Head of caudate nucleus (tissue), 42 donors: ENCODE measurements at regions not wholly inside any gene's neighbourhood (a gene's known extent, or its start where the extent isn't known, plus 50 kb on each side); places are given as distances from the start of the nearest gene placed in this dataset.
A peak's percentile ranks its signal among the peaks of the same experiment; 100 is the strongest.

ENCODE experiments used
- DNase-seq, 42 donors: peaks; one replicate each; pipeline versions ENCODE4 v3.0.0 to v3.0.0-alpha.2; 2020 to 2021; ENCODE audit warnings: mixed read lengths in 7 of 42
- intact Hi-C: fragments of 100-400 bp; cut with DNase I; formaldehyde crosslinking; loops from one replicate; pipeline ENCODE4 v1.15.0; 2022

- DNase-seq: peak in 1 of 42 donors; percentile 6
- intact Hi-C loops: no loop called here
Observed at GRCh38 chr9:93818827-93819472, 136.2 kb downstream of the BARX1 start.

- DNase-seq: no peak
- intact Hi-C loops: no loop called here
Observed at GRCh38 chr9:93818237-93818636, 136.9 kb downstream of the BARX1 start.

- intact Hi-C loops: no loop called here
- DNase-seq: peak in 1 of 42 donors; percentile 32
Observed at GRCh38 chr9:93815677-93816076, 139.5 kb downstream of the BARX1 start.

GRCh38 chr9:93815135-93815534, 140.0 kb downstream of the BARX1 start:
- peak in 1 of 42 donors; percentile 18 for DNase-seq
- intact Hi-C loops: no loop called here

GRCh38 chr9:93814077-93814956, 140.8 kb downstream of the BARX1 start:
- DNase-seq: peak in 1 of 42 donors; percentile 34
- intact Hi-C loops: no loop called here

- intact Hi-C loops: no loop called here
- peak in 1 of 42 donors; percentile 13 for DNase-seq
Observed at GRCh38 chr9:93813221-93814076, 141.7 kb downstream of the BARX1 start.

GRCh38 chr9:93812410-93812668, 142.8 kb downstream of the BARX1 start:
- no peak for DNase-seq
- intact Hi-C loops: no loop called here

GRCh38 chr9:93810028-93810971, 144.9 kb downstream of the BARX1 start:
- DNase-seq: peak in 1 of 42 donors; percentile 22
- intact Hi-C loops: no loop called here

GRCh38 chr9:93809204-93809940, 145.8 kb downstream of the BARX1 start:
- intact Hi-C loops: no loop called here
- DNase-seq: peak in 1 of 42 donors; percentile 16

- intact Hi-C loops: no loop called here
- peak in 1 of 42 donors; percentile 17 for DNase-seq
Observed at GRCh38 chr9:93808115-93809029, 146.8 kb downstream of the BARX1 start.

- DNase-seq: peak in 1 of 42 donors; percentile 26
- intact Hi-C loops: no loop called here
Observed at GRCh38 chr9:93807166-93808074, 147.7 kb downstream of the BARX1 start.

GRCh38 chr9:93801581-93802284, 153.4 kb downstream of the BARX1 start:
- intact Hi-C loops: no loop called here
- DNase-seq: peak in 1 of 42 donors; percentile 29

GRCh38 chr9:93801120-93801519, 154.0 kb downstream of the BARX1 start:
- no peak for DNase-seq
- intact Hi-C loops: no loop called here

- intact Hi-C loops: no loop called here
- DNase-seq: no peak
Observed at GRCh38 chr9:93792358-93792757, 162.8 kb downstream of the BARX1 start.

GRCh38 chr9:93786204-93786603, 169.0 kb downstream of the BARX1 start:
- DNase-seq: no peak

More at GRCh38 chr9:93786204-93786603, 169.0 kb downstream of the BARX1 start:
- intact Hi-C loops: no loop called here
